Upper lobe of right lung (tissue), 1 donor: ENCODE measurements at regions not wholly inside any gene's neighbourhood (a gene's known extent, or its start where the extent isn't known, plus 50 kb on each side); places are given as distances from the start of the nearest gene placed in this dataset.

Source experiments
- ATAC-seq: fragments of 200-7000 bp; cut with Tn5 transposase; one replicate; pipeline ENCODE4 v1.9.1; 2020; ENCODE audit warnings: mild to moderate bottlenecking, moderate library complexity
- DNase-seq: peaks from one replicate; pipeline ENCODE4 v3.0.0-alpha.2; 2020
- H3K27ac ChIP-seq: fragments of 200-600 bp; one replicate; pipeline ENCODE4 v1.8.0; 2022
- H3K27me3 ChIP-seq: fragments of 200-600 bp; one replicate; pipeline ENCODE4 v1.8.0; 2022; ENCODE audit warnings: mild to moderate bottlenecking
- H3K36me3 ChIP-seq: fragments of 200-600 bp; one replicate; pipeline ENCODE4 v1.8.0; 2022
- H3K4me1 ChIP-seq: fragments of 200-600 bp; one replicate; pipeline ENCODE4 v1.8.0; 2022
- H3K4me3 ChIP-seq: fragments of 200-600 bp; one replicate; pipeline ENCODE4 v1.8.0; 2022; ENCODE audit warnings: mild to moderate bottlenecking
- H3K9me3 ChIP-seq: fragments of 200-600 bp; one replicate; pipeline ENCODE4 v1.8.0; 2022
- intact Hi-C: fragments of 100-400 bp; cut with DNase I; formaldehyde crosslinking; loops from one replicate; pipeline ENCODE4 v1.11.0; 2022
- TF ChIP-seq, protein P1 (sequence below): fragments of 200-600 bp; IDR thresholded peaks from one replicate; pipeline ENCODE4 v1.8.0; 2022; ENCODE audit warnings: antibody characterized with exemption
- donor health status: DM: no; HTN: yes; CAD: no; lungs with severe emphysema.

DNA sequence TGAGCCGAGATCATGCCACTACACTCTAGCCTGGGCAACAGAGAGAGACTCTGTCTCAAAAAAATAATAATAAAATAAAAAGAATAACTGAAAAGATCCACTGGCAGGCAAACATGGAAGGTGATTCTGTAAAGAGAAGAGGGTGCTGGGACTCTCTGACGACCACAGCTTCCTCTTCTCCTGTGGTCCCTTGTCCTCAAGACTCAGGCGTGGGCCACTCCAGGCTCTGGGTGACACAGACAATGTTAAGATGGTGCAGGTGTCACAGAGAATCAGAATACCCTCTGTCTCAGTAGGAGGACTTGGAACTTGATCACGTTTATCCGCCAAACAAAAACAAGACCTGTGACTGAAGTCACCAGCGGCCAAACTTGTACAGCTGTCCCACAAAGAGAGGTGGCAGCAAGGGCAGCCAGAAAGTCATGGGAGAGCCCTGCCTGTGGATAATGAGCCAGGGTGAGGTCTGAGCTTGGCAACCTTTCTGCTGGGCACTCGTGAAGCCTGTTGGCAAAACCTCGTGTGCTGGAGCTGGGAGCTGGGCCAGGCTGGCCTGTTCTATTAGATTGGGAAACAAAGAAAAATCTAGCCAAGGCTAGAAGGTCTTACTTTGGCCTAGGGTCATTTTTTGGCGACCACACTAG lies 76.4 kb upstream of the ITGA6 start:
- Histone ChIP-seq H3K27ac (no peak overlapping the region), H3K4me3 (no peak overlapping the region), H3K9me3 (no peaks in the 10 kb centered on the region), H3K4me1 (no peaks in the 10 kb centered on the region), H3K27me3 (no peaks in the 10 kb centered on the region), H3K36me3 (no peaks in the 10 kb centered on the region)
- ATAC-seq (peak; percentile 84), DNase-seq (peak; percentile 73)
- TF ChIP-seq, protein P1, sequence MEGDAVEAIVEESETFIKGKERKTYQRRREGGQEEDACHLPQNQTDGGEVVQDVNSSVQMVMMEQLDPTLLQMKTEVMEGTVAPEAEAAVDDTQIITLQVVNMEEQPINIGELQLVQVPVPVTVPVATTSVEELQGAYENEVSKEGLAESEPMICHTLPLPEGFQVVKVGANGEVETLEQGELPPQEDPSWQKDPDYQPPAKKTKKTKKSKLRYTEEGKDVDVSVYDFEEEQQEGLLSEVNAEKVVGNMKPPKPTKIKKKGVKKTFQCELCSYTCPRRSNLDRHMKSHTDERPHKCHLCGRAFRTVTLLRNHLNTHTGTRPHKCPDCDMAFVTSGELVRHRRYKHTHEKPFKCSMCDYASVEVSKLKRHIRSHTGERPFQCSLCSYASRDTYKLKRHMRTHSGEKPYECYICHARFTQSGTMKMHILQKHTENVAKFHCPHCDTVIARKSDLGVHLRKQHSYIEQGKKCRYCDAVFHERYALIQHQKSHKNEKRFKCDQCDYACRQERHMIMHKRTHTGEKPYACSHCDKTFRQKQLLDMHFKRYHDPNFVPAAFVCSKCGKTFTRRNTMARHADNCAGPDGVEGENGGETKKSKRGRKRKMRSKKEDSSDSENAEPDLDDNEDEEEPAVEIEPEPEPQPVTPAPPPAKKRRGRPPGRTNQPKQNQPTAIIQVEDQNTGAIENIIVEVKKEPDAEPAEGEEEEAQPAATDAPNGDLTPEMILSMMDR: no peak
- intact Hi-C loops: no loop called here

DNA sequence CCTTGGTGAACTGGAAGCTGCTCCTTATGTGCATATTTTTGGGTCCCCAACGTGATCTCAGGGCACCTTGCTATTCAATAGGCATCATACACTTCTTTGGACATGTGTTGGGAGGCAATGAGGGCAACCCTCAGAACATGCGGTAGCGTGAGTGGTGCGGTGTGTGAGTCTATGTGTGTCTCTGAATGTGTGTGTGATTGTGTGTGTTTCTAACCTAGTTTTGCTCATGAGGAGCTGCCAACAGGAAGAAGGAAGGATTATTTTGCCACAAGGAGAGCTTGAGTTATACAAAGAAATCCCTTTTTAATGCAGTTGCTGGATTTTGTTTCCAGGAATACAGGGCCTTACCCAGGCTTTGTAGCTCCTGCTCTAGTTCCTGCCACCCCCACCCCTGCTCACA lies 75.8 kb upstream of the ITGA6 start:
- ATAC-seq: no peak
- Histone ChIP-seq H3K27ac (no peak overlapping the region), H3K27me3 (no peaks in the 10 kb centered on the region), H3K9me3 (no peaks in the 10 kb centered on the region), H3K4me3 (no peak overlapping the region), H3K36me3 (no peaks in the 10 kb centered on the region), H3K4me1 (no peaks in the 10 kb centered on the region)
- TF ChIP-seq, protein P1: no peak
- DNase-seq: no peak
- intact Hi-C loops: no loop called here

DNA sequence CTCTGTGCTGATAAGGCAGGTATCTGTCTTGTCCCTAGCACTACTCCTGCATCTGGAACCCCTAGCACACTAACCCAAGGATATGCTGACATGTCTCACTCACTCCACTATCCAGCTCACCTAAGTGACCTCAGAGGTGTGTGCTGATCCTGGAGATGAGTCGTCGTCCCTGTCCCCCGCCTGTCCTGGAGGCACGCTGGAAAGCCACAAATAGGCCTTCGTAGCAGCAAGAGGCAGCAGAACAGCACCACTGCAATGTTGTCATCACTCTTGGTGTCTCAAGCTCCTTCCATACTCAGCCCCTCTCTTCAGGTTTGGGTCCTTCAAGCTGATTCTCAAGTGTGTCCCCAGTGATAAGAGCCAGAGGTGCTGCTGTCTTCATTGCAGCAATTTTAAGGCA lies 73.0 kb upstream of the ITGA6 start:
- no peak for ATAC-seq
- TF ChIP-seq, protein P1: no peak
- Histone ChIP-seq H3K36me3 (no peaks in the 10 kb centered on the region), H3K27ac (no peak overlapping the region), H3K4me1 (no peaks in the 10 kb centered on the region), H3K9me3 (no peaks in the 10 kb centered on the region), H3K27me3 (no peaks in the 10 kb centered on the region), H3K4me3 (no peak overlapping the region)
- intact Hi-C loops: no loop called here
- DNase-seq: no peak

DNA sequence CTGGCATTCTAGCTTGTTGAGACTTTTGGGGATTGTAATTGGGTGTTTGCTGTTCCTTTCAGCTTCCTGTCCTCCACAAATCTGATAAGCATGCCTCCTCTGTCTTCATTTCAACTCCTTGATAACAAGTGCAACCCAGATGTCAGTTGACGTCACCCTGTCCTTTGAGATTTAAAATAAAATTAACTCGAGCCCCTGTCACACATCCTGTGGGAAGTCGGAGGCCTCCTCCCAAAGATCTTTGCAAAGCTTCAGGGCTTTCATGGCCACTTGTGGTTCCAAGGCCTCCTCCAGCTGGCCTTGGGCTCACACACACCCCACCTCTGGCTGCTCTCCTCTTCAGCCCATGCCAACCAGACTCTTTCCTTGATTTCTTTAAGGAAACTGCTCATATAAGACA lies 69.9 kb upstream of the ITGA6 start:
- ATAC-seq (no peak), DNase-seq (no peak)
- no peak overlapping the region for H3K4me3 ChIP-seq
- TF ChIP-seq, protein P1: no peak
- no peak overlapping the region for H3K27ac ChIP-seq
- no peaks in the 10 kb centered on the region for H3K36me3 ChIP-seq
- H3K27me3 ChIP-seq: no peaks in the 10 kb centered on the region
- intact Hi-C loops: no loop called here
- H3K4me1 ChIP-seq: no peaks in the 10 kb centered on the region
- no peaks in the 10 kb centered on the region for H3K9me3 ChIP-seq

DNA sequence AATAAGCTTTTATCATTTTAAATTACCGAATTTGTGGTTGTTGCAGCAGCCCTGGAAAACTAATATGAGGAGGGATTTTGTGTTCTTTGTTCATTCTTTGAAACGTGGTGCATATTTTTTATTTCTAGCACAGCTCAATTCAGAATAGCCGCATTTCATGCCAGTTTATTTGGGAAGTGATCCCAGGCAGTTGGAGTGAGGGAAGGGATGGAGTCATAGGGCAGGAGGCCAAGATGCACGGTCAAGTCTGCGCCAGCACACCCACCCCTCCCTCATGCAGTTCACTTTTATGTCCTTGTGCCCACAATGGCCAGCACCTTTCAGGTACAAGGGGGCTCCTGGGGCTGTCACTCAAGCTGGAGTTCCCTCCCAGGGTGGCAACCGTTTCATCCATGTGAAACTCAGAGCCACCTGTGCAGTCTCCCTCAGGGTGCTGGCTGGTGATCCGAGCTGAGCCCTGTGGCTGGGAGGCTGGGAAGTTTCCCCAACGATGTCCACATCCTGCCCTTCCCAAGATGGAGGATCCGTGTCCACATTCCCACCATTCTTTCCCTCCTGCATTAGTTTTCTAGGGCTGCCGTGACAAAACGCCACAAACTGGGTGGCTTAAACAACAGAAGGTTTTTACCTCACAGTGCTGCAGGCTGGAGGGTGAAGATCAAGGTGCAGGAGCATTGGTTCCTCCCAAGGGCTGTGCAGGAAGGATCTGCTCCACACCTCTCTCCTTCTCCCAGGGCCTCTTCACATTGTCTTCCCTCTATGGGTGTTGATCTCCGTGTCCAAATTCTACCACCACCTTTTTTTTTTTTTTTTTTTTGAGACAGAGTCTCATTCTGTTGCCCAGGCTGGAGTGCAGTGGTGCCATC lies 68.5 kb upstream of the ITGA6 start:
- Histone ChIP-seq H3K27ac (no peak overlapping the region), H3K9me3 (no peaks in the 10 kb centered on the region), H3K4me1 (no peaks in the 10 kb centered on the region), H3K36me3 (no peaks in the 10 kb centered on the region), H3K4me3 (no peak overlapping the region), H3K27me3 (no peaks in the 10 kb centered on the region)
- TF ChIP-seq, protein P1: no peak
- DNase-seq: no peak
- no peak for ATAC-seq
- intact Hi-C loops: no loop called here
